ENCODE measurements at regions not wholly inside any gene's neighbourhood (a gene's known extent, or its start where the extent isn't known, plus 50 kb on each side); places are given as distances from the start of the nearest gene placed in this dataset.

DNA sequence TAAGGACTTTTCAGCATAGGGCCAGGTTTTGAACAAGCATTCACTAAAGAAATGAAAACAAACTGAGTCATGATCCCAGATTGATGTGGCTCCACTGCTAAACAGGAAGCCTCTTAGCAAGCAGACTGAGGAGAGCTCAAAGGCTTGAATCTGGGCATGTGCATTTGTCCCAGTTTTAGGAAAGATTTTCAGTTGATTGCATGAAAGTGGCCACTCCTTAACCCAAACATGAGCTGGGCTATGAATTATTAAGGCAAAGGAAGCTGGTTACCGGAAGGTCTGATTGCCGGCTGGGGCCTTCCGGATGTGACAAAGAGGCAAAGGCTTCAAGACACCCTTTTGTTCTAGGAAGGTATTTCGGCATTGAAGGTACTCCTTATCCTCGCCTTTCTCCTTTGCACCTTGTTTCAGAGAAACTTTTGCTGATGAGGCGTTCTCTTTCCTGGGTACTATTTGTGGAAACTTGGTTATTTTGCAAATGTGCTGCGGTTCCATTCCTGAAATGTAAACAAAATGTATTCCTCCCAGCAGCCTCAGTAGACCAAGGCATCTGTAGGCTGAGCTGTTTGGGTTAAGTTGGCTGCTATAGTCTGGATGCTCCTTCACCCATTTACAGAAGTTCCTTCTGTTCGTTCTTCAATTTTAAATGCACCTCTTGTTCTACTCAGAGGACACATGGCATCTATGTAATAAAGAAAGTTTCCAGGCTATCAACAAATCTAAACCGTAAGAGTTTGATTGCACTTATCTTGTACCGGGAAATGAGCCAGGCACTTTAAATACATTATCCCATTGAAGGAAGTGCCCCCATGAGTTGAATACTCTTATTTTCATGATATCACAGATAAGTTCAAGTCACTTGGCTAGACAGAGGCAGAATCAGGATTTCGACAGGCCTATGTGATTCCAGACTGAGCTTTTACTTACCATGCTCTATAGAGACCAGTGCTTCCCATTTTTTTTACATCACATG is 115.6 kb upstream of the METAP2 start:
- no peaks in the 10 kb centered on the region for H3K27me3 ChIP-seq (ENCODE audit: insufficient read depth, low read length)
- H3K4me3 ChIP-seq (ENCODE audit: low read depth, low read length, poor library complexity, severe bottlenecking) = no peak overlapping the region
- no peak overlapping the region for H2AFZ ChIP-seq (ENCODE audit: low read length)
- no peak overlapping the region for H3K9ac ChIP-seq (ENCODE audit: low read length)
- no peaks in the 10 kb centered on the region for H3K79me2 ChIP-seq (ENCODE audit: insufficient read depth, low read length)
- no peak for TF ChIP-seq EZH2 (IDR thresholded peaks at IDR 0.05; ENCODE audit: borderline replicate concordance, low read length)
- TF ChIP-seq, protein P1, sequence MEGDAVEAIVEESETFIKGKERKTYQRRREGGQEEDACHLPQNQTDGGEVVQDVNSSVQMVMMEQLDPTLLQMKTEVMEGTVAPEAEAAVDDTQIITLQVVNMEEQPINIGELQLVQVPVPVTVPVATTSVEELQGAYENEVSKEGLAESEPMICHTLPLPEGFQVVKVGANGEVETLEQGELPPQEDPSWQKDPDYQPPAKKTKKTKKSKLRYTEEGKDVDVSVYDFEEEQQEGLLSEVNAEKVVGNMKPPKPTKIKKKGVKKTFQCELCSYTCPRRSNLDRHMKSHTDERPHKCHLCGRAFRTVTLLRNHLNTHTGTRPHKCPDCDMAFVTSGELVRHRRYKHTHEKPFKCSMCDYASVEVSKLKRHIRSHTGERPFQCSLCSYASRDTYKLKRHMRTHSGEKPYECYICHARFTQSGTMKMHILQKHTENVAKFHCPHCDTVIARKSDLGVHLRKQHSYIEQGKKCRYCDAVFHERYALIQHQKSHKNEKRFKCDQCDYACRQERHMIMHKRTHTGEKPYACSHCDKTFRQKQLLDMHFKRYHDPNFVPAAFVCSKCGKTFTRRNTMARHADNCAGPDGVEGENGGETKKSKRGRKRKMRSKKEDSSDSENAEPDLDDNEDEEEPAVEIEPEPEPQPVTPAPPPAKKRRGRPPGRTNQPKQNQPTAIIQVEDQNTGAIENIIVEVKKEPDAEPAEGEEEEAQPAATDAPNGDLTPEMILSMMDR (IDR thresholded peaks at IDR 0.05; ENCODE audit: low read length) = no peak
- no peaks in the 10 kb centered on the region for H3K9me3 ChIP-seq (ENCODE audit: low read length)
- no peak overlapping the region for H3K4me2 ChIP-seq (ENCODE audit: low read length)
- no peak overlapping the region for H3K27ac ChIP-seq (ENCODE audit: low read depth, low read length, poor library complexity, severe bottlenecking)
- H3K9me2 ChIP-seq (ENCODE audit: low read depth, low read length) = no peaks in the 10 kb centered on the region
- no peaks in the 10 kb centered on the region for H4K20me1 ChIP-seq (ENCODE audit: insufficient read depth, low read length)
- peaks cover 10% of the 10 kb centered on the region for H3K4me1 ChIP-seq (ENCODE audit: insufficient read depth, low read length, severe bottlenecking)
- no peaks in the 10 kb centered on the region for H3F3A ChIP-seq (ENCODE audit: insufficient read depth, low read length)
- no peaks in the 10 kb centered on the region for H3K36me3 ChIP-seq (ENCODE audit: insufficient read depth, low read length)

DNA sequence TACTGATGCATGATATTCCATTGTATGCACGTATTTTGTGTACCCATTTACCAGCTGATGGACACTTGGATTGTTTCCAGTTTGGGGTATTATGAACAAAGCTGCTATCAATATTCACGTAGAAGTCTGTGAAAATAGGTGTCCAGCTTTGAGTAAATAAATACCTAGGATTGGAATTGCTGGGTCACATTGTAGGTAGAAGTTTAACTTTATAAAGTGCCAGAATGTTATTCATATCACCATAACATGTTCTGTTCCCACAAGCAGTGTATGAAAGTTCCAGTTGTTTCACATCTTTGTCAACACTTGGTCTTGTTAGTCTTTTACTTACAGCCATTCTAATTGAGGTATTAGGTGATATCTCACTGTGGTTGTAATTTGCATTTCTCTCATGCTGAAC is 108.0 kb upstream of the METAP2 start:
- TF ChIP-seq, protein P1 (IDR thresholded peaks at IDR 0.05; ENCODE audit: low read length) = no peak
- no peak for TF ChIP-seq EZH2 (IDR thresholded peaks at IDR 0.05; ENCODE audit: borderline replicate concordance, low read length)
- no peak overlapping the region for H3K4me3 ChIP-seq (ENCODE audit: low read depth, low read length, poor library complexity, severe bottlenecking)
- H3K36me3 ChIP-seq (ENCODE audit: insufficient read depth, low read length) = no peaks in the 10 kb centered on the region
- no peaks in the 10 kb centered on the region for H3K27me3 ChIP-seq (ENCODE audit: insufficient read depth, low read length)
- no peaks in the 10 kb centered on the region for H3K9me2 ChIP-seq (ENCODE audit: low read depth, low read length)
- H3K4me2 ChIP-seq (ENCODE audit: low read length) = no peak overlapping the region
- H3K27ac ChIP-seq (ENCODE audit: low read depth, low read length, poor library complexity, severe bottlenecking) = no peak overlapping the region
- no peaks in the 10 kb centered on the region for H3K9me3 ChIP-seq (ENCODE audit: low read length)
- no peaks in the 10 kb centered on the region for H3K79me2 ChIP-seq (ENCODE audit: insufficient read depth, low read length)
- no peaks in the 10 kb centered on the region for H4K20me1 ChIP-seq (ENCODE audit: insufficient read depth, low read length)
- peaks cover 10% of the 10 kb centered on the region for H3K4me1 ChIP-seq (ENCODE audit: insufficient read depth, low read length, severe bottlenecking)
- no peak overlapping the region for H2AFZ ChIP-seq (ENCODE audit: low read length)
- H3K9ac ChIP-seq (ENCODE audit: low read length) = no peak overlapping the region
- no peaks in the 10 kb centered on the region for H3F3A ChIP-seq (ENCODE audit: insufficient read depth, low read length)

DNA sequence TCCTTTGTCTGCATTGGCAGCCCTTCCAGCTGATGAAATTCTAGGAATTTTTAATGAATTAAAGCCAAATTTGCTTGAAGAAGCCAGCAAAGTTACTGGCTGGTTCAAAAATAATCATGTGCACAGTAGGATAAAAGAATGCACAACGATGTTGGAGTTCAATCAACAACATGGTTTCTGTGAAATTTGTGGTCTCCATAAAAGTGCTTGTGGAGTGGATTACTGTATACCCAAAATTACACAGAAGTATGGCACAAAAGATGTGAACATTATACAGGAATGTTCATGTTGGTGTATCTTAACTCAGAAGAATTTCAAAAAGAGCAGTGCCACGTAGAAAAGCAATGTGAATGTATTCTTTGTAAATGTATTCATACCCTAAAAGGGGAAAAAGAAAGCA is 105.0 kb upstream of the METAP2 start:
- no peaks in the 10 kb centered on the region for H3K79me2 ChIP-seq (ENCODE audit: insufficient read depth, low read length)
- no peak overlapping the region for H3K4me3 ChIP-seq (ENCODE audit: low read depth, low read length, poor library complexity, severe bottlenecking)
- H3K9me3 ChIP-seq (ENCODE audit: low read length) = no peaks in the 10 kb centered on the region
- H3K4me1 ChIP-seq (ENCODE audit: insufficient read depth, low read length, severe bottlenecking) = no peaks in the 10 kb centered on the region
- no peaks in the 10 kb centered on the region for H4K20me1 ChIP-seq (ENCODE audit: insufficient read depth, low read length)
- no peaks in the 10 kb centered on the region for H3F3A ChIP-seq (ENCODE audit: insufficient read depth, low read length)
- H2AFZ ChIP-seq (ENCODE audit: low read length) = no peak overlapping the region
- no peak overlapping the region for H3K9ac ChIP-seq (ENCODE audit: low read length)
- no peaks in the 10 kb centered on the region for H3K9me2 ChIP-seq (ENCODE audit: low read depth, low read length)
- TF ChIP-seq EZH2 (IDR thresholded peaks at IDR 0.05; ENCODE audit: borderline replicate concordance, low read length) = no peak
- TF ChIP-seq, protein P1 (IDR thresholded peaks at IDR 0.05; ENCODE audit: low read length) = no peak
- no peaks in the 10 kb centered on the region for H3K27me3 ChIP-seq (ENCODE audit: insufficient read depth, low read length)
- H3K27ac ChIP-seq (ENCODE audit: low read depth, low read length, poor library complexity, severe bottlenecking) = no peak overlapping the region
- no peak overlapping the region for H3K4me2 ChIP-seq (ENCODE audit: low read length)
- no peaks in the 10 kb centered on the region for H3K36me3 ChIP-seq (ENCODE audit: insufficient read depth, low read length)

Measured in OCI-LY1 (cell line).